HEK293 (cell line): ENCODE measurements at regions not wholly inside any gene's neighbourhood (a gene's known extent, or its start where the extent isn't known, plus 50 kb on each side); places are given as distances from the start of the nearest gene placed in this dataset.

ENCODE experiments used
- CTCF ChIA-PET: fragments of 350-600 bp; formaldehyde crosslinking; extraction: SDS; loops from one replicate; lab custom pipeline; 2021; ENCODE audit warnings: antibody characterized with exemption; lab: Yijun Ruan, JAX
- POLR2A ChIA-PET: fragments of 300-600 bp; formaldehyde crosslinking; extraction: SDS; loops from one replicate; lab custom pipeline; 2020; ENCODE audit warnings: antibody characterized with exemption, inconsistent platforms; lab: Yijun Ruan, JAX
- H3K27ac ChIP-seq: fragments of 200-500 bp; sonication (Bioruptor generic); 2 replicates; pipeline ENCODE4 v1.5.1; 2014; ENCODE audit warnings: low read depth, low read length, control low read depth, inconsistent platforms; ENCODE audit errors: extremely low read depth
- H3K36me3 ChIP-seq, 2 experiments: fragments of 200-500 bp in 1 of 2; sonication (Bioruptor generic) in 1 of 2; 1 replicate in 1 of 2; 2 replicates in 1 of 2; pipeline ENCODE4 v1.5.1; 2014 to 2017; ENCODE audit warnings: inconsistent platforms in 2 of 2, low read length in 2 of 2; ENCODE audit not compliant: control insufficient read depth in 2 of 2, insufficient read depth in 1 of 2
- H3K4me1 ChIP-seq: fragments of 200-500 bp; sonication (Bioruptor generic); 2 replicates; pipeline ENCODE4 v1.5.1; 2014; ENCODE audit warnings: mild to moderate bottlenecking, low read length, inconsistent platforms; ENCODE audit not compliant: control insufficient read depth, insufficient read depth
- H3K4me3 ChIP-seq: 2 replicates; pipeline ENCODE4 v1.5.1; 2011; ENCODE audit warnings: low read depth, mild to moderate bottlenecking, control low read depth, low read length, moderate library complexity
- H3K9me3 ChIP-seq: fragments of 200-500 bp; sonication (Bioruptor generic); 2 replicates; pipeline ENCODE4 v1.5.1; 2014; ENCODE audit warnings: low read depth, low read length, inconsistent platforms; ENCODE audit not compliant: control insufficient read depth, insufficient read depth
- IKZF3 ChIP-seq: fragments of 450-650 bp; IDR thresholded peaks from 2 replicates; pipeline ENCODE4 v1.5.0; 2018; ENCODE audit warnings: missing biosample characterization, mild to moderate bottlenecking, missing genetic modification characterization, moderate library complexity
- KLF10 ChIP-seq: fragments of 450-650 bp; IDR thresholded peaks from 2 replicates; pipeline ENCODE4 v1.5.1; 2018; ENCODE audit warnings: missing biosample characterization, mild to moderate bottlenecking, missing genetic modification characterization
- KLF9 ChIP-seq: fragments of 450-650 bp; formaldehyde crosslinking; IDR thresholded peaks from 2 replicates; pipeline ENCODE4 v1.5.1; 2016; ENCODE audit warnings: missing biosample characterization, missing genetic modification characterization, low read depth
- SP7 ChIP-seq: fragments of 450-650 bp; formaldehyde crosslinking; IDR thresholded peaks from 2 replicates; pipeline ENCODE4 v1.5.1; 2016; ENCODE audit warnings: missing biosample characterization, missing genetic modification characterization
- ZBTB7A ChIP-seq: fragments of 450-650 bp; formaldehyde crosslinking; IDR thresholded peaks from 2 replicates; pipeline ENCODE4 v1.5.1; 2016; ENCODE audit warnings: low read depth, missing biosample characterization, missing genetic modification characterization
- ZFP3 ChIP-seq: fragments of 450-650 bp; formaldehyde crosslinking; IDR thresholded peaks from 2 replicates; pipeline ENCODE4 v1.5.1; 2016; ENCODE audit warnings: low read depth, missing biosample characterization, missing genetic modification characterization
- ZNF112 ChIP-seq: fragments of 450-650 bp; formaldehyde crosslinking; IDR thresholded peaks from 2 replicates; pipeline ENCODE4 v1.5.0; 2017; ENCODE audit warnings: missing biosample characterization, missing genetic modification characterization
- ZNF23 ChIP-seq: fragments of 450-650 bp; formaldehyde crosslinking; IDR thresholded peaks from 2 replicates; pipeline ENCODE4 v1.5.1; 2016; ENCODE audit warnings: missing biosample characterization, missing genetic modification characterization, borderline replicate concordance
- ZNF239 ChIP-seq: fragments of 450-650 bp; formaldehyde crosslinking; IDR thresholded peaks from 2 replicates; pipeline ENCODE4 v1.5.1; 2016; ENCODE audit warnings: missing biosample characterization, missing genetic modification characterization
- ZNF311 ChIP-seq: fragments of 450-650 bp; formaldehyde crosslinking; IDR thresholded peaks from 2 replicates; pipeline ENCODE4 v1.5.1; 2017; ENCODE audit warnings: missing biosample characterization, missing genetic modification characterization, borderline replicate concordance
- ZNF350 ChIP-seq: fragments of 450-650 bp; formaldehyde crosslinking; IDR thresholded peaks from 2 replicates; pipeline ENCODE4 v1.5.0; 2017; ENCODE audit warnings: missing biosample characterization, mild to moderate bottlenecking, missing genetic modification characterization
- ZNF48 ChIP-seq: fragments of 450-650 bp; formaldehyde crosslinking; IDR thresholded peaks from 2 replicates; pipeline ENCODE4 v1.5.1; 2016; ENCODE audit warnings: missing biosample characterization, missing genetic modification characterization
- ZNF521 ChIP-seq: fragments of 450-650 bp; formaldehyde crosslinking; IDR thresholded peaks from 2 replicates; pipeline ENCODE4 v1.5.1; 2017; ENCODE audit warnings: missing biosample characterization, mild to moderate bottlenecking, missing genetic modification characterization
- ZNF561 ChIP-seq: fragments of 450-650 bp; IDR thresholded peaks from 2 replicates; pipeline ENCODE4 v1.5.1; 2018; ENCODE audit warnings: missing biosample characterization, missing genetic modification characterization, borderline replicate concordance
- ZNF621 ChIP-seq: fragments of 450-650 bp; formaldehyde crosslinking; IDR thresholded peaks from 2 replicates; pipeline ENCODE4 v1.5.1; 2017; ENCODE audit warnings: missing biosample characterization, missing genetic modification characterization
- ZNF664 ChIP-seq: fragments of 450-650 bp; formaldehyde crosslinking; IDR thresholded peaks from 2 replicates; pipeline ENCODE4 v1.5.1; 2016; ENCODE audit warnings: missing biosample characterization, missing genetic modification characterization
- ZNF701 ChIP-seq: fragments of 450-650 bp; formaldehyde crosslinking; IDR thresholded peaks from 2 replicates; pipeline ENCODE4 v1.5.1; 2016; ENCODE audit warnings: missing biosample characterization, missing genetic modification characterization
- ZNF776 ChIP-seq: fragments of 450-650 bp; formaldehyde crosslinking; IDR thresholded peaks from 2 replicates; pipeline ENCODE4 v1.5.0; 2017; ENCODE audit warnings: missing biosample characterization, missing genetic modification characterization, borderline replicate concordance
- ZNF785 ChIP-seq: fragments of 450-650 bp; formaldehyde crosslinking; IDR thresholded peaks from 2 replicates; pipeline ENCODE4 v1.5.1; 2016; ENCODE audit warnings: missing biosample characterization, missing genetic modification characterization
- ZSCAN16 ChIP-seq: fragments of 450-650 bp; formaldehyde crosslinking; IDR thresholded peaks from 2 replicates; pipeline ENCODE4 v1.5.1; 2016; ENCODE audit warnings: missing biosample characterization, missing genetic modification characterization
- ZSCAN30 ChIP-seq: fragments of 450-650 bp; IDR thresholded peaks from 2 replicates; pipeline ENCODE4 v1.5.1; 2018; ENCODE audit warnings: missing biosample characterization, mild to moderate bottlenecking, missing genetic modification characterization, moderate library complexity
- TF ChIP-seq, protein P1 (sequence below): fragments of 450-650 bp; formaldehyde crosslinking; IDR thresholded peaks from 2 replicates; pipeline ENCODE4 v1.5.1; 2016; ENCODE audit warnings: missing biosample characterization, missing genetic modification characterization
- TF ChIP-seq, protein P2 (sequence below): sonication (generic); formaldehyde crosslinking; IDR thresholded peaks from 2 replicates; pipeline ENCODE4 v1.8.1; 2022; ENCODE audit warnings: mild to moderate bottlenecking, moderate library complexity, missing genetic modification reagents
- TF ChIP-seq, protein P3 (sequence below): fragments of 450-650 bp; formaldehyde crosslinking; IDR thresholded peaks from 2 replicates; pipeline ENCODE4 v1.5.1; 2016; ENCODE audit warnings: missing biosample characterization, missing genetic modification characterization
- TF ChIP-seq, protein P4 (sequence below): fragments of 450-650 bp; formaldehyde crosslinking; IDR thresholded peaks from 2 replicates; pipeline ENCODE4 v1.5.0; 2017; ENCODE audit warnings: missing biosample characterization, missing genetic modification characterization, borderline replicate concordance
- TF ChIP-seq, protein P5 (sequence below): fragments of 450-650 bp; formaldehyde crosslinking; conservative IDR thresholded peaks from 2 replicates; pipeline ENCODE4 v1.5.1; 2016; ENCODE audit warnings: low read depth, missing biosample characterization, missing genetic modification characterization

DNA sequence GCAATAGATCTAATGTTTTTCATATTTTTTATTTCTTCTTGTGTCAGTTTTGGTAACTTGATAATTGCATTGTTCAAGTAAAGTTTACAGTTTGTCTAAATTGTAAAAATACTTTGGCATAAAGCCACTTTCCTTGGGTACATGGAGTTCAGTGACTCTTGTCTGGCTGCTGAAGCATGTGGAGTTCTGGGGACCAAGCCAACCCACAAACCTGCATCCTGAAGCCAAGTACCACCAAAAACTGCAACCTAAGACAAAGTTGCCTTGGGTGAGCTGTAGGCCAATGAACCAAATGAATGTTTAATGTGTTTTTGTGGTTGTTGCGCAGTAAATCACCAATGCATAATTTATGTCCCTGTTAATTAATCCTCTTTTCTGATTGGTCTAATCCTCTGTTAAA is 872.6 kb downstream of the BCL11A start (continued):
- TF ChIP-seq KLF9 (no peak), ZNF112 (tag by site-specific recombination) (no peak), ZSCAN16 (tag by site-specific recombination) (no peak), ZBTB7A (no peak), ZFP3 (tag by site-specific recombination) (no peak), ZNF664 (no peak), ZNF23 (tag by site-specific recombination) (no peak)
- TF ChIP-seq, protein P1, sequence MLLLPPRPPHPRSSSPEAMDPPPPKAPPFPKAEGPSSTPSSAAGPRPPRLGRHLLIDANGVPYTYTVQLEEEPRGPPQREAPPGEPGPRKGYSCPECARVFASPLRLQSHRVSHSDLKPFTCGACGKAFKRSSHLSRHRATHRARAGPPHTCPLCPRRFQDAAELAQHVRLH (tag by site-specific recombination) = no peak

DNA sequence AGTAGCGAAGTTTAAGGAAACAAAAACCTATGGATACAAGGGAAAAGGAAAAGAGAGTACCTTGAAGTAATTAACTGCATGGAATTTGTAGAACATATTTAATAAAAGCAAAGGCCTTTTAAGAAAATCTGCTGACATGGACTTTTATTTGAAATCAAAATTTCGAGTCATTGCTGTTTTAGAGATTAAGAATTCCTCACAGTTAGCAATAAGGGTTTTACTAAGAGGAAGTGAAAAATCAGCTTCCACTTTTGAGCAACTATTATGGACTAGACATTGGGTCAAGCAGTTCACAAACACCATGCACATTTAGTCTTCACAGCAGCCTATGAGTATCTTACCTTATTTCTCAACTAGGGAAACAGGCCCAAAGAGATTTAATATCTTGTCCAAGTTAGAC is 876.3 kb downstream of the BCL11A start:
- H3K9me3 ChIP-seq = no peaks in the 10 kb centered on the region
- no peaks in the 10 kb centered on the region for H3K36me3 ChIP-seq
- ChIA-PET CTCF (interaction anchor here (0.6 to 1.0 kb wide), 2 partner anchors 401 to 873 kb away, joined by 3 to 6 read pairs; no protein-coding TSS in a partner anchor), POLR2A (no interaction called here)
- H3K4me3 ChIP-seq = no peak overlapping the region
- H3K27ac ChIP-seq = no peak overlapping the region
- no peak for TF ChIP-seq ZNF621 (tag by site-specific recombination)
- TF ChIP-seq ZNF239 (tag by site-specific recombination) = no peak
- TF ChIP-seq KLF10 = no peak
- TF ChIP-seq ZNF350 (tag by site-specific recombination) = no peak
- no peak for TF ChIP-seq ZNF561
- no peaks in the 10 kb centered on the region for H3K4me1 ChIP-seq

DNA sequence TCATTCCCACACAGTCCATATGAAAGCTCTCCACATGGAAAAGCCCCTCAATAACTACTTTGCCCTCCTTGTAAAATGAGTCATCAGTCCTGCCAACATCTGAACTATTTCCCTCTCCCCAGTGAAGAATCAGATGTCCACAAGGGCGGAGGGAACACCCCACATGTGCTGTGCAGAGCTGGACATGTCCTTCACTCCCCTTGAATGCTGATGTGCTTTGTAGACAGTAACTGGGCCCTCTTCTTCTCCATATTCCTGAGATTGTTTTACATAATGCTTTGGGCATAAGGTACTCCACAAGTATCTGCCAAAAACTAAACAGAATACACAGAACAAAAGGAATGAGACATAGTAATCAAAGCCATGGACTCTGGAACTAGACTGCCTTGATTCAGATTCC is 879.4 kb downstream of the BCL11A start:
- no peak overlapping the region for H3K27ac ChIP-seq
- POLR2A ChIA-PET = no interaction called here
- H3K4me3 ChIP-seq = no peak overlapping the region
- no peaks in the 10 kb centered on the region for H3K9me3 ChIP-seq
- TF ChIP-seq IKZF3 (tag by site-specific recombination) = no peak
- TF ChIP-seq ZNF701 (tag by site-specific recombination) = no peak
- TF ChIP-seq ZNF664 = no peak
- no peak for TF ChIP-seq ZNF311 (tag by site-specific recombination)
- TF ChIP-seq, protein P2, sequence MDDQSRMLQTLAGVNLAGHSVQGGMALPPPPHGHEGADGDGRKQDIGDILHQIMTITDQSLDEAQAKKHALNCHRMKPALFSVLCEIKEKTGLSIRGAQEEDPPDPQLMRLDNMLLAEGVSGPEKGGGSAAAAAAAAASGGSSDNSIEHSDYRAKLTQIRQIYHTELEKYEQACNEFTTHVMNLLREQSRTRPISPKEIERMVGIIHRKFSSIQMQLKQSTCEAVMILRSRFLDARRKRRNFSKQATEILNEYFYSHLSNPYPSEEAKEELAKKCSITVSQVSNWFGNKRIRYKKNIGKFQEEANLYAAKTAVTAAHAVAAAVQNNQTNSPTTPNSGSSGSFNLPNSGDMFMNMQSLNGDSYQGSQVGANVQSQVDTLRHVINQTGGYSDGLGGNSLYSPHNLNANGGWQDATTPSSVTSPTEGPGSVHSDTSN = no peak
- no peak for TF ChIP-seq SP7
- TF ChIP-seq ZNF48 (tag by site-specific recombination) = no peak
- no peak for TF ChIP-seq ZNF776 (tag by site-specific recombination)
- TF ChIP-seq ZNF785 = no peak
- TF ChIP-seq, protein P3, sequence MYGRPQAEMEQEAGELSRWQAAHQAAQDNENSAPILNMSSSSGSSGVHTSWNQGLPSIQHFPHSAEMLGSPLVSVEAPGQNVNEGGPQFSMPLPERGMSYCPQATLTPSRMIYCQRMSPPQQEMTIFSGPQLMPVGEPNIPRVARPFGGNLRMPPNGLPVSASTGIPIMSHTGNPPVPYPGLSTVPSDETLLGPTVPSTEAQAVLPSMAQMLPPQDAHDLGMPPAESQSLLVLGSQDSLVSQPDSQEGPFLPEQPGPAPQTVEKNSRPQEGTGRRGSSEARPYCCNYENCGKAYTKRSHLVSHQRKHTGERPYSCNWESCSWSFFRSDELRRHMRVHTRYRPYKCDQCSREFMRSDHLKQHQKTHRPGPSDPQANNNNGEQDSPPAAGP (tag by site-specific recombination) = no peak
- CTCF ChIA-PET = no interaction called here
- H3K4me1 ChIP-seq = no peaks in the 10 kb centered on the region
- no peaks in the 10 kb centered on the region for H3K36me3 ChIP-seq

DNA sequence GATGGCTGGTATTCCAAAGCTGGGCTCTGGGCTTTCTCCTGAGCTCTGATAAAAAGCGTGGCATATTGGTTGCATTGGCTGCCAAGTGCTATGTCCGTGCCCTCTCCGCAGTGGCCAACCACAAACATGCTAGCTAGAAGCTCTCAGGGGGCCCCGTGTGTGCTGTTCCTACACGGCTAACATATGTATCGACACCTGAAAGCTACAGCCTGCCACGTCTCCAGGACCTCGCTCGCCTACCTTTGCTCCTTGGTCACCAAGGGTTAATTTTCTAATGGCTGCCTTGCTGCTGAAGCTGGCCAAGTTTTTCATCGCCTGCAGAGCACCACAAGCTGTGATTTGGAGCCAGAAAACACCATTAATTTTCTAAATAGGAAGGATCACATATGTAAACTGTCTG is 888.4 kb downstream of the BCL11A start:
- Histone ChIP-seq H3K27ac (no peak overlapping the region), H3K36me3 (no peaks in the 10 kb centered on the region), H3K4me1 (no peaks in the 10 kb centered on the region), H3K9me3 (no peaks in the 10 kb centered on the region), H3K4me3 (no peak overlapping the region)
- ChIA-PET POLR2A (no interaction called here), CTCF (no interaction called here)
- TF ChIP-seq, protein P4, sequence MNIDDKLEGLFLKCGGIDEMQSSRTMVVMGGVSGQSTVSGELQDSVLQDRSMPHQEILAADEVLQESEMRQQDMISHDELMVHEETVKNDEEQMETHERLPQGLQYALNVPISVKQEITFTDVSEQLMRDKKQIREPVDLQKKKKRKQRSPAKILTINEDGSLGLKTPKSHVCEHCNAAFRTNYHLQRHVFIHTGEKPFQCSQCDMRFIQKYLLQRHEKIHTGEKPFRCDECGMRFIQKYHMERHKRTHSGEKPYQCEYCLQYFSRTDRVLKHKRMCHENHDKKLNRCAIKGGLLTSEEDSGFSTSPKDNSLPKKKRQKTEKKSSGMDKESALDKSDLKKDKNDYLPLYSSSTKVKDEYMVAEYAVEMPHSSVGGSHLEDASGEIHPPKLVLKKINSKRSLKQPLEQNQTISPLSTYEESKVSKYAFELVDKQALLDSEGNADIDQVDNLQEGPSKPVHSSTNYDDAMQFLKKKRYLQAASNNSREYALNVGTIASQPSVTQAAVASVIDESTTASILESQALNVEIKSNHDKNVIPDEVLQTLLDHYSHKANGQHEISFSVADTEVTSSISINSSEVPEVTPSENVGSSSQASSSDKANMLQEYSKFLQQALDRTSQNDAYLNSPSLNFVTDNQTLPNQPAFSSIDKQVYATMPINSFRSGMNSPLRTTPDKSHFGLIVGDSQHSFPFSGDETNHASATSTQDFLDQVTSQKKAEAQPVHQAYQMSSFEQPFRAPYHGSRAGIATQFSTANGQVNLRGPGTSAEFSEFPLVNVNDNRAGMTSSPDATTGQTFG (tag by site-specific recombination) = no peak
- no peak for TF ChIP-seq ZNF521 (tag by site-specific recombination)
- TF ChIP-seq ZSCAN30 (tag by site-specific recombination) = no peak
- TF ChIP-seq, protein P5, sequence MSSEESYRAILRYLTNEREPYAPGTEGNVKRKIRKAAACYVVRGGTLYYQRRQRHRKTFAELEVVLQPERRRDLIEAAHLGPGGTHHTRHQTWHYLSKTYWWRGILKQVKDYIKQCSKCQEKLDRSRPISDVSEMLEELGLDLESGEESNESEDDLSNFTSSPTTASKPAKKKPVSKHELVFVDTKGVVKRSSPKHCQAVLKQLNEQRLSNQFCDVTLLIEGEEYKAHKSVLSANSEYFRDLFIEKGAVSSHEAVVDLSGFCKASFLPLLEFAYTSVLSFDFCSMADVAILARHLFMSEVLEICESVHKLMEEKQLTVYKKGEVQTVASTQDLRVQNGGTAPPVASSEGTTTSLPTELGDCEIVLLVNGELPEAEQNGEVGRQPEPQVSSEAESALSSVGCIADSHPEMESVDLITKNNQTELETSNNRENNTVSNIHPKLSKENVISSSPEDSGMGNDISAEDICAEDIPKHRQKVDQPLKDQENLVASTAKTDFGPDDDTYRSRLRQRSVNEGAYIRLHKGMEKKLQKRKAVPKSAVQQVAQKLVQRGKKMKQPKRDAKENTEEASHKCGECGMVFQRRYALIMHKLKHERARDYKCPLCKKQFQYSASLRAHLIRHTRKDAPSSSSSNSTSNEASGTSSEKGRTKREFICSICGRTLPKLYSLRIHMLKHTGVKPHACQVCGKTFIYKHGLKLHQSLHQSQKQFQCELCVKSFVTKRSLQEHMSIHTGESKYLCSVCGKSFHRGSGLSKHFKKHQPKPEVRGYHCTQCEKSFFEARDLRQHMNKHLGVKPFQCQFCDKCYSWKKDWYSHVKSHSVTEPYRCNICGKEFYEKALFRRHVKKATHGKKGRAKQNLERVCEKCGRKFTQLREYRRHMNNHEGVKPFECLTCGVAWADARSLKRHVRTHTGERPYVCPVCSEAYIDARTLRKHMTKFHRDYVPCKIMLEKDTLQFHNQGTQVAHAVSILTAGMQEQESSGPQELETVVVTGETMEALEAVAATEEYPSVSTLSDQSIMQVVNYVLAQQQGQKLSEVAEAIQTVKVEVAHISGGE (tag by site-specific recombination) = no peak
